CD4-positive, alpha-beta T cell (primary cell): ENCODE measurements at regions not wholly inside any gene's neighbourhood (a gene's known extent, or its start where the extent isn't known, plus 50 kb on each side); places are given as distances from the start of the nearest gene placed in this dataset.

Experiments used
- ATAC-seq: fragments of 200-7000 bp; cut with Tn5 transposase; one replicate; pipeline ENCODE4 v1.10.0; 2022; ENCODE audit warnings: mild to moderate bottlenecking; ENCODE audit not compliant: poor library complexity
- CTCF ChIA-PET: fragments of 350-600 bp; sonication (Branson Sonifier 250); formaldehyde crosslinking; loops from one replicate; lab custom pipeline; 2021; ENCODE audit warnings: antibody characterized with exemption, inconsistent platforms; lab: Charles Lee
- POLR2A ChIA-PET: fragments of 350-600 bp; sonication (Branson Sonifier 250); formaldehyde crosslinking; loops from one replicate; lab custom pipeline; 2021; ENCODE audit warnings: antibody characterized with exemption, inconsistent platforms; lab: Charles Lee
- DNase-seq, 14 experiments: peaks; one replicate each; pipeline ENCODE4 v3.0.0-alpha.2; 2013 to 2020; ENCODE audit warnings: mixed read lengths in 2 of 14
- H3K27ac ChIP-seq, 2 donors: one replicate each; pipeline versions ENCODE4 v1.5.1 to v1.7.0; 2013; ENCODE audit warnings: low read length in 2 of 2, low read depth in 1 of 2, mild to moderate bottlenecking in 1 of 2
- H3K27me3 ChIP-seq, 2 experiments: 1 replicate in 1 of 2; 2 replicates in 1 of 2; pipeline versions ENCODE4 v1.6.1 to v1.7.0; 2013; ENCODE audit warnings: low read length in 2 of 2, control low read depth in 1 of 2, mild to moderate bottlenecking in 1 of 2, moderate library complexity in 1 of 2; ENCODE audit not compliant: insufficient read depth in 2 of 2, control insufficient read depth in 1 of 2
- H3K36me3 ChIP-seq: one replicate; pipeline ENCODE4 v1.6.1; 2013; ENCODE audit warnings: low read length, control low read depth; ENCODE audit not compliant: insufficient read depth
- H3K4me1 ChIP-seq: one replicate; pipeline ENCODE4 v1.6.1; 2013; ENCODE audit warnings: low read length, control low read depth; ENCODE audit not compliant: insufficient read depth
- H3K4me3 ChIP-seq: one replicate; pipeline ENCODE4 v1.5.1; 2013; ENCODE audit warnings: mild to moderate bottlenecking, low read length, moderate library complexity
- H3K9me3 ChIP-seq, 2 experiments: 1 replicate in 1 of 2; 2 replicates in 1 of 2; pipeline versions ENCODE4 v1.6.1 to v1.7.0; 2013; ENCODE audit warnings: low read length in 2 of 2, mild to moderate bottlenecking in 2 of 2, control low read depth in 1 of 2, moderate library complexity in 1 of 2; ENCODE audit not compliant: control insufficient read depth in 1 of 2, insufficient read depth in 1 of 2
- H3K27ac Mint-ChIP-seq: one replicate; pipeline ENCODE4 v1.8.0; 2020; ENCODE audit warnings: mixed read lengths
- H3K27me3 Mint-ChIP-seq: one replicate; pipeline ENCODE4 v1.8.0; 2021; ENCODE audit warnings: mixed read lengths
- H3K36me3 Mint-ChIP-seq: one replicate; pipeline ENCODE4 v1.8.0; 2021; ENCODE audit warnings: low read depth, mixed read lengths
- H3K4me1 Mint-ChIP-seq: one replicate; pipeline ENCODE4 v1.8.0; 2021; ENCODE audit warnings: low read depth, mixed read lengths
- H3K4me3 Mint-ChIP-seq: one replicate; pipeline ENCODE4 v1.8.0; 2020; ENCODE audit warnings: mild to moderate bottlenecking, mixed read lengths
- H3K9me3 Mint-ChIP-seq: one replicate; pipeline ENCODE4 v1.8.0; 2020; ENCODE audit warnings: mixed read lengths
- CTCF ChIP-seq: fragments of 200-600 bp; IDR thresholded peaks from one replicate; pipeline ENCODE4 v1.8.0; 2022; ENCODE audit warnings: antibody characterized with exemption, mild to moderate bottlenecking
- intact Hi-C, 2 experiments: fragments of 100-400 bp; cut with DNase I in 1 of 2; cut with micrococcal nuclease in 1 of 2; formaldehyde crosslinking; loops; one replicate each; pipeline versions ENCODE4 v1.15.1 to v1.9.0; 2023 to 2025; cut with DNase I, micrococcal nuclease

GRCh38 chr21:16318651-16319300 lies 589.0 kb downstream of the USP25 start:
- H3K27me3 Mint-ChIP-seq, result no peaks in the 10 kb centered on the region
- ChIA-PET POLR2A (no interaction called here), CTCF (interaction anchor here (1.0 kb wide), 1 partner anchor 11 kb away, joined by 4 read pairs; no protein-coding TSS in a partner anchor)
- H3K36me3 ChIP-seq, result no peaks in the 10 kb centered on the region
- H3K4me3 Mint-ChIP-seq, result no peak overlapping the region
- no peaks in the 10 kb centered on the region for H3K9me3 ChIP-seq
- DNase-seq (no peak), ATAC-seq (no peak)
- H3K27ac Mint-ChIP-seq, result no peak overlapping the region
- no peaks in the 10 kb centered on the region for H3K36me3 Mint-ChIP-seq
- peaks cover 4% of the 10 kb centered on the region for H3K4me1 Mint-ChIP-seq
- TF ChIP-seq CTCF, result no peak
- intact Hi-C loops, result no loop called here
- H3K27ac ChIP-seq, result no peak overlapping the region
- H3K4me1 ChIP-seq, result no peaks in the 10 kb centered on the region
- no peaks in the 10 kb centered on the region for H3K27me3 ChIP-seq
- no peak overlapping the region for H3K4me3 ChIP-seq
- H3K9me3 Mint-ChIP-seq, result no peaks in the 10 kb centered on the region

- no peak for ATAC-seq
- TF ChIP-seq CTCF, result no peak
- peaks cover 8% of the 10 kb centered on the region for H3K4me1 Mint-ChIP-seq
Observed at GRCh38 chr21:16320110-16320509, 590.3 kb downstream of the USP25 start.

GRCh38 chr21:16322454-16322853 lies 592.7 kb downstream of the USP25 start:
- Mint-ChIP-seq H3K4me1 (peaks cover 9% of the 10 kb centered on the region), H3K9me3 (no peaks in the 10 kb centered on the region), H3K27ac (no peak overlapping the region), H3K27me3 (no peaks in the 10 kb centered on the region), H3K36me3 (no peaks in the 10 kb centered on the region), H3K4me3 (no peak overlapping the region)
- no peaks in the 10 kb centered on the region for H3K9me3 ChIP-seq
- no peaks in the 10 kb centered on the region for H3K36me3 ChIP-seq
- H3K27ac ChIP-seq, result no peak overlapping the region
- no peaks in the 10 kb centered on the region for H3K27me3 ChIP-seq
- no peak for TF ChIP-seq CTCF
- ATAC-seq, result no peak
- DNase-seq, result no peak
- CTCF ChIA-PET, result no interaction called here
- POLR2A ChIA-PET, result no interaction called here
- intact Hi-C loops, result no loop called here
- H3K4me1 ChIP-seq, result no peaks in the 10 kb centered on the region
- no peak overlapping the region for H3K4me3 ChIP-seq

More at GRCh38 chr21:16320110-16320509, 590.3 kb downstream of the USP25 start:
- intact Hi-C loops, result no loop called here
- H3K27me3 ChIP-seq, result no peaks in the 10 kb centered on the region
- Mint-ChIP-seq H3K27ac (no peak overlapping the region), H3K9me3 (no peaks in the 10 kb centered on the region), H3K4me3 (no peak overlapping the region), H3K36me3 (no peaks in the 10 kb centered on the region), H3K27me3 (no peaks in the 10 kb centered on the region)
- POLR2A ChIA-PET, result no interaction called here
- no peak overlapping the region for H3K4me3 ChIP-seq
- no peaks in the 10 kb centered on the region for H3K9me3 ChIP-seq
- no peak for DNase-seq
- CTCF ChIA-PET, result interaction anchor here (1.0 kb wide), 1 partner anchor 10 kb away, joined by 4 read pairs; no protein-coding TSS in a partner anchor
- H3K4me1 ChIP-seq, result no peaks in the 10 kb centered on the region
- H3K36me3 ChIP-seq, result no peaks in the 10 kb centered on the region
- H3K27ac ChIP-seq, result no peak overlapping the region
